ENCODE measurements at regions not wholly inside any gene's neighbourhood (a gene's known extent, or its start where the extent isn't known, plus 50 kb on each side); places are given as distances from the start of the nearest gene placed in this dataset.

DNA sequence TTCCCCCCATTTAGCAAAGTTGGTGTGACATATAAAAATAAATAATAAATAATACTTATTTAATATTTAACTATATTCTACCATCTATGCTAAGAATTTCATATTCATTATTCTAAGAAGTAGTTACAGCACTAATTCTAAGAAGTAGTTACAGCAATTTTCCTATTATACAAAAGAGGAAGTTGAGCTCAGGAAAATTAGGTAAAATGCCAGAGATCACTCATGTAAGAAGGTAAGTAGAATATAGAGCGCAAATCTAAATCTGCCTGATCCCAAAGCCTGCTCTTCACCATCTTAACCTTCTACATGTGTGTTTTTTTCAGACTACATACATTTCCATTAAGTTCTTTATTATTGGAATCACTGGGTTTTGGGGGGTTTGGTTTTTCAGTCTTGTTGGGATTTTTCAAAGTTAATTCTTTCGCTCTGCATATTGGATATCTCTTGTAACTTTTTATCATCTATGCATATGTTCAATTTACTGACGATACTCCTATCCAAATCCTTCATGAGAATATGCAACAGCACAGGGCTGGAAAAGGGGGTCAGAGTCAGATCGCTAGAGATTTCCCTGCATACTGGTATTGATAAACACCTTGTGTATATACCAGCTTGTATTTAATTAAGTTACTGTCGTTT lies 852.1 kb downstream of the MAT2B start:
- peak; percentile 34 for DNase-seq

DNA sequence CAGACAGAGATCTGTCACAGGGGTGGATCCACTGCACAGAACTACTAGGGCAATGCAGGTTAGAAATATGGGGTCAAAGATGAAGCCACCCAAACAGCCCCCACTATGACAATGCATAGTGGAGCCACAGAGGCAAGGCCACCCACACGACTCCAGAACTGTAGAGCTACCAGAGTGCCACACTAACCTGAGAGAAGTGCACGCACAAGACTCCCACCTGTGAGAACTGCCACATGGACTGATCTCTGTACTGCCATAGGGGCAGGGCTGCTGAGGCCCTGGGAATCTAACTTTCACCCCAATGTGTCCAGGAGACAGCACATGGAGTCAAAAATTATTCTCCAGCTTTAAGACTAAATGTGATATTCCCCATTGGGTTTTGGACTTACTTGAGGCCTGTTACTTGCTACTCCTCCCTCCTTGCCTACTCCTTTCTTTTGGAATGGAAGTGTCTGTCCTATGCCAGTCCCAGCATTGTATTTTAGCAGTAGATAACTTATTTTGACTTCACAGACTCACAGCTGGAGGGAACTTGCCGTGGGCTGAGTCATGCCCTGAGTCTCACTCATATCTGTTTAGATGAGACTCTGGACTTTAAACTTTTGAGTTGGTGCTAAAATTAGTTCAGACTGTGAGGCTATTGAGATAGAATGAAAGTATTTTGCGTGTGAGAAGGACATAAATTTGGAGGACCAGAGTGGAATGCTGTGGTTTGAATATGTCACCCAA lies 853.3 kb downstream of the MAT2B start:
- peak; percentile 29 for DNase-seq

DNA sequence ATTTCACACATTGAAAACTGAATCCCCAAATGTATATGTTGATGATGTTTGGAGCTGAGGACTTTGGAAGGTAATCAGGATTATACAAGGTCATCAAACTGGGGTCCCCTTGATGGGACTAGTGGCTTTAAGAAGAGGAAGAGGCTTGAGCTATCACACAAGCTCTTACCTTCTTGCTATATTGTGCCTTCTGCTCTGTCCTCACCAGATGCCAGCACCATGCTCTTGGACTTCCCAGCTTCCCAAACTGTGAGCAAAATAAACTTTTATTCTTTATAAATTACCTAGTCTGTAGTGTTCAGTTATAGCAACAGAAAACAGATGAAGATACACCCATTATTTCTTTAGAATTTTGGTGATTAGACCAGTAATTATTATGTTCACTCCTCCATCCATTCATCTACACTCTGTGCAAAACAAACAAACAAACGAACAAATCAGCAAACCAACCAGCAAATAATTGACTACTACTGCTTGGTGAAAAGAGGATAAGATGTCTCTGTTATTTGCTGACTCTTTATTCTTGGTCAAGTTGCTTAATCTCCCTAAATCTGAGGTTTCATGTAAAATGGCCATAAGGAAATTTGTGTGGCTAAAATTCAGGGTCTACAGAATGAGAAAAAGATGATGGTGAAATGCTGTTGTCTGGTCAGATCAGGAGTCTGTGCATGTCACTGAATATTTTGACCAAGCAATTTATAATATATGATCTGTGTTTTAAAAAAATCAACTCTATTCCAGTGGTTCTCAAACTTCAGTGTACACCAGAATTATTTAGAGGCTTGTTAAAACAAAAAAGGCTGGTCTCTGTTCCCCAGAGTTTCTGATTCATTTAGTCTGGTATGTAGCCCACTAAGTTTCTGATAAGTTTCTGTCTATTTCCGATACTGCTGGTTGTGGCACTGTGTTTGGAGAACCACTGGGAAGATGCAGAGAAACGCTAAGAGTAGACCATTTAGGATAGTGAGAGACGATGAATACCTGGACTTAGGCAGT lies 854.1 kb downstream of the MAT2B start:
- no peak for DNase-seq

DNA sequence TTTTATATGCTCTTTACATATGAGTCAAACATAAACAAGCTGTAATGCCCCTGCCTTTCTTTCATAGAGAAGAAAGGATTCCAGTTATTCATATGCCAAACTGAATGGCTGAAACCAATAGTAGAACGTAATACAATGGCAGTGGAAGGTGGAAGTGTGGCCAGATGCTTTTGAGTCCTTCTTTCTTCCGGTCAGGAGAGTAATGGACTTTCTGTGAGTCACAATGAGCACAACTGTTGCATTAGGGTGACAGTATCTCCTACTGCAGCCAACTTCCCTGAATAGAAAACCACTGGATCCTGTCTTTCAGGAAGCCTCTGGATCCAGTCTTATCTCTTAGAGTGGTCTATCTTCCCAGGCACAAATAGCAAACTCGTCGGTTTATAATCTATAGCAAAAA lies 855.2 kb downstream of the MAT2B start:
- DNase-seq = peak; percentile 71

DNA sequence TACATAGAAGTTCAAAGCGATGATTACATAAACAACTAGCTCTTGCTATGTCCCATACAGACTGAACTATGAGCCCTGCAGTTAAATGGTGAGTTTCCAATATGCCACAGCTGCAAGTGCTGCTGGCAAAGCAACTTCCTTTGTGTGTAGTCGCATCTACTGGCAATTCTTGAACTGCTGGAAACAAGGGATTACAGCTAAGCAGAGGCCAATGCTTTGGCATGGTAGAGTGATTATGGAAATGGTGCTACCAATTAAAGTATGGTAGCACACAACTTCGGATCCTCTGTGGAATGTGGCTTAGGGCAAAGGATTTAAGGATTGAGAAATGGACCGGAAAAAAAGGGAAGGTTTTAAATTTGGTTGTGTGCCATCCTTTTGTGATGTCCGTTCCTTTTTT lies 856.6 kb downstream of the MAT2B start:
- no peak for DNase-seq

DNA sequence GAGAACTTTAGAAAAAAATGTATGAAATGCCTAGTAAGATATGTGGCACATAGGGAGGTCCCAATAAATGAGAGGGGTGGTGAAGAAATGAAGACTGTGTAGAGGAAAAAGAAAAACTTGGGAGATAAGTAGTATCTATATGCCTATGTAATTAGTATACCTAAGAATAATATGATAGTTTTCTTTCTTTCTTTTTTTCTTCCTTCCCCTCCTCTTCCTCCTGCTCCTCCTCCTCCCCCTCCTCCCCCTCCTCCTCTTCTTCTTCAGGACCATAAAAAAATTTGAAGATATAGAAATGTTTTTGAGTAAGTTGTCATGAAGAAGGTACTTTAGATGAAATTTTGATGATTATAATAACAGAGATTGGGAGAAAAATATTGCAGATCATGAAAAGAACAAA lies 857.4 kb downstream of the MAT2B start:
- DNase-seq = no peak

DNA sequence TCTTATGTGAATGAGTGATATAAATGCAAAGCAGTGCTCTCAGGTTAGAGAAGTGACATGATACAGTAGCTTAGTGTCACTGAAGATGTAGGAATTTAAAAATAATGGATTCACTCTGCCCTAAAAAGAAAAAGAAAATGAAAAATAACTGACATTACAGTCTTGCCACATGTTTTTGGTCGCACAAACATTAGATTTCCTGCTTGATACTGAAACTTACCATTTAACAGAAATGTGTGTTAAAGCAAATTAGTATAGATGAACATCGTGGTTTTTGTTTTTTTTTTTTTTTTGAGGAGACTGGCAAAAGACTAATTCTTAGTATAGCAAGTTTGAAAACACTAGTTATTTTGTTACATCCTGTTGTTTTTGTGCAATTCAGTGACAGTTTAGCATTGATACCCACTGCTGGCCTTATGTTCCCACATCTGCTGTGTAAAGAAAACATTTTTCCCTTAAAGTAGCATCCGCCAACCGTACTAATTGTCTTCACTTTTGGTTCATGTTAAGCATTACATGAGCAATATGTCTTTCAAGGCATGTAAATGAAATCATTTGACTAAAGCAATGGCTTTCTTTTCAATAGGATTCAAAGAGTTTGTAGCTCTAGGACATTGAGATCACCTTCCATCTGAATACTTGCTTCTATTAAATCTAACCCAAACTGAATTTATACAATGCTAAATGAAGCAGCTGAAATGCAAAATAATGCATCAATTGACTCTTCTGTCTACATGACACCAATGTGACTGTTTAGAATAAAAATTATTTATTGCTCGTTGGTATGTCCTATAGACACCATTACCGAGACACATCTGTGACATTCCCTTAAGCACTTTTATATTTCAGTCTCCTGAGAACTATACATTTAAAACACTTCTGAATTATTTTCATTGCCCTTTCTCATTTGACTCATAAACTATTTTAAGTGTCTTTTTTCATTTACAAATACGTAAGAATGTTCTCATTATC lies 859.1 kb downstream of the MAT2B start:
- no peak for DNase-seq

DNA sequence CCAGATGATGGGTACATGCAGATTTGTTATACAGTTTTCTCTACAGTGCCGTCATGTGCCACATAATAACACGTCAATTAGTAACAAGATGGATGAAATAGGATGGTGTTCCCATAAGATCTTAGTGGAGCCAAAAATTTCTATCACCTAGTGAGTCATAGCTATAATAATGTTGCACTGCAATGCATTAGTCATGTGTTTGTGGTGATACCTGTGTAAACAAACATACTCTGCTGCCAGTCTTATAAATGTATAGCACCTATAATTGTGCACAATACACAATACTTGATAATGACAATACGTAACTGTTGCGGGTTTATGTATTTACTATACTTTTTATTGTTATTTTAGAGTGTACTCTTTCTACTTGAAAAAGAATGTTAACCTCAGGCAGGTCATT lies 865.4 kb downstream of the MAT2B start:
- no peak for DNase-seq

DNA sequence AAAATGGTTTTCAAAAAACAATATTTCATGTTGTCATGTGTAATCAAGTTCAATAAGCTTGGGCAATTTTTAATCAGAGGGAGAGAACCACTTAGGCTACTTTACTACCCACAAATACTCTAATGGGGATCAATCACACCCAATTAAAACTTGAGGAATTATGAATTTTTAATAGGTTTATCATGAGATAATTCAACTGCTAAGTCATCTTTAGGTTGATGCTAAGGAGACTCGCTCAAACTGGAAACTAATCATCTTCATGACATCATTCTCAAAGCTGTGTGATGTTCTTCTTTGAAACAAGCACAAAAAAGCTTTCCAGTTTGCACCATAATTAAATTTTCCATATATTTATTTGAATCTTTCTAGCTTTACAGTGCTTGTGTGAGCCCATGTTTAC lies 867.5 kb downstream of the MAT2B start:
- no peak for DNase-seq

DNA sequence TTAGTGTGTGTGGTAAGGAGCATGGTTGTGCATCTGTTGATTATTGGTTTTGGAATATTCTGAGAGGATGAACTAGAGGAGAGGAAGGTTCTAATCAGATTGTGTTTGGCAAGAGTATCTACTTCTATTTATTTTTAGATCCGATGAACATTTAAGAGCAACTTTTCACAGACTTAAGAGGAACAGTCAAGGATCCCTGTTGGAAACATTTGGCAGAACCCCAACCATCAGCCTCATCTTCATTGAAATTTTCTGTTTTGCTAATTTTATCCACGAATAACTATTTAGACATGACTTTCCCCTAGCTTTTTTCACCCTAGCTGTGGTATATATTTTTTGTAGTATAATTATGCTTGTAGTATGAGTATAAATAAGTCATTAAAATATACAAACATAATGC lies 868.5 kb downstream of the MAT2B start:
- DNase-seq = no peak

DNA sequence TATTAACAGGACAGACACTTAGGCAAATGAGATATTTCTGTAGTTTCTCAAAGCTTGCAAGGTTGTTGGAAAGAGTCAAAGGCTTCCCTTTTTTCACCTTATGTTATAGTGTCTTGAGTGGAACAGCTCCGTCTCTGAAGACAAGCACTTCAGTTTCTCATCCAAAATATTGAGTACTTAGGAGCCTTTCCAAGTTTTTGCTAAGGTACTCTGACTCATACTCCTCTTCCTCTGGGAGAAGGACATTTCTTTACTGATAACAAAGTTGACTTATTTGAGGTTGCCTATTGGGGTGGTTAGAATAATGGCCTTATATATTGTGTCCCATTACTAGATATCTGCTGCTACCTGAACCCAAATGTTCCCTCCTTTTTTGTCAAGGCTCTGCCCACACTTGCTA lies 869.6 kb downstream of the MAT2B start:
- no peak for DNase-seq

DNA sequence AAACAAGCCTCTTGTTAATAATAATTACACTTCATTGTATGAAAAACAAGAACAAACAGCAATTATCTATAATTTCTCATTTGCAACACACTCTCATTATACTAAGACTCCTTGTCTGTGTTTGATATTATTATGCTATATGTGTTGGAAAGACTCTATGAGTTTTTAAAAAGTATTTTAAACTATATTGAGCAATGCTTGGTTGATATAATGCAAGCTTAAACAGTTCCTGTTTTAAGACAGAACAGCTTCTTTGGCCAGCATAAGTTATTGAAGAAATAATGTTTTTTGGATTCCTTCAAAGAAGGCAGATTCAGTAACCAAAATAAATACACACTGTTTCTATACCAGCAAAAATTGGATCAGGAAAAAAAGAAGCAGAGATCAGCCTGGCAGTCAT lies 871.4 kb downstream of the MAT2B start:
- peak; percentile 52 for DNase-seq

DNA sequence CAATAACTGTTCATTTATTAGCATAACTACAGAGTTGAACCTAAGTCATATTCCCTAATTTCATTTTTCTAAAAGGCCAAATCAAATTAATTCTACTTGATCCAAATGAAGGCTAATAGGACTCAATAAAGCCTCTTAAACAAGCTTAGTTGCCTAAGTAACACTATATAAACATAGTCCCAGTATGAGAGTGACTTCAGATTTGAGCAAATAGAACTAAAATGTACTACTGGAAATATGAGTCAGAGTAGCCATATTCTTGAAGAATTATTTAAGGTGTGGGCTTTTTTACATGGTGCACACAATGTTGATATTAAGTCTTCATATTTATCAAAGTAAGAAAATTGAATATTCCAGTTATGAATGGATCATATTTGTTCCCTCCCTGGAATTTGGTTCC lies 872.3 kb downstream of the MAT2B start:
- no peak for DNase-seq

DNA sequence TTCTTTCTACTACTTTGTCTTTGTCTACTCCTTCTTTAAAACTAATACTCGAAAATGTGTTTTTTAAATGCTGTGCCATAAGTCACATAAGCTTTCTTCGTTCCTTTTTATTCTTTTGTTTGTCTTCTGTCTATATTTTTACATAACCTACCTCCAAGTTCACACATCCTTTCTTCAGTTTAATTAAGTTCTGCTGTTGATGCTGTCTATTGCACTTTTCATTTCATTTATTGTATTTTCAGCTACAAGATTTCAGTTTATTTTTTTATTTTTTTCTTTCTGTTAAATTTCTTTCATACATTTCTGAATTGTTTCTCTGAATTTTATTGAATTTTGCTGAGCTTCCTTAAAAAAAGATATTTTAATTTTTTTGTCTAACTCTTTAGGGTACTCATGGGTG lies 878.2 kb downstream of the MAT2B start:
- DNase-seq = no peak

DNA sequence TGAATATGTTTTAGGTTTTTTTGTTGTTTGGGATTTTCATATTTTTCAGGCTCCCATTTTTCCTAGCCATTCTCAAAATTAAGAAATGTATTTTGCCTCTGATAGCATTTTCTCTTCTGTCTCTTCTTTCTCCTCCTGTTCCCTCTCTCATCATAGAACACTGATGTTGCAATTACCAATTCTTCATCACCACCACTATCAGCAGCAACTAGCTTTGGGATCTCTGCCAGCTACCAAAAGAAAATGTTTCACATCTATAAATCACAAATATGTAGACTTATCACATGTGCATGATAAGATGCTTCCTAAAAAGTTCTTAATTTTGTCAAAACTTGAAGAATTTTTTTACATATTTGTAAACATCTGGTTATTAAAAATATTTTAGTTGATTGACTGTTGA lies 887.1 kb downstream of the MAT2B start:
- no peak for DNase-seq

DNA sequence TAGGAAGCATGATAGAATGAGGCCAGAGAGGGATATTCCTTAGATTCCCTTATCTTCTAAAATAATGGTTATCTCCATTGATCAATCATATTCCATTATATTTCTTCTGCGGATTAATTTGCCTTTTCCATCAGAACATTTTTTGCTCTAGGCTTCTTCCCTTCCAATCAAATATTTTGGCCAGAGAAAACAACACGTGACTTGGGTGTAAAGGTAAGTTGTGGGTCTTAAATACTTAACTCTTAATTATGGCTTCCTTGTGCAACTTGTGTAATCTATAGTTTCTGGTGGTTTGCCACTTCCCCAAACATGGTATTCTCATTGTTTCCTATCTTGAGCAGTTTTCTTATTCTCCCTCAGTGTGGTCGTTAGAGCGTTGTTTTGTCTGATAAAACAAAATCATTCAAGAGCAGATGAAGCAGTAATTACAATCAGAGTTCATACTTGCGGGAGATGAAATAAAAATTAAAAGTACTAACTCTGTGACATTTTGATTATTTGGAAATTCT lies 889.3 kb downstream of the MAT2B start:
- no peak for DNase-seq

DNA sequence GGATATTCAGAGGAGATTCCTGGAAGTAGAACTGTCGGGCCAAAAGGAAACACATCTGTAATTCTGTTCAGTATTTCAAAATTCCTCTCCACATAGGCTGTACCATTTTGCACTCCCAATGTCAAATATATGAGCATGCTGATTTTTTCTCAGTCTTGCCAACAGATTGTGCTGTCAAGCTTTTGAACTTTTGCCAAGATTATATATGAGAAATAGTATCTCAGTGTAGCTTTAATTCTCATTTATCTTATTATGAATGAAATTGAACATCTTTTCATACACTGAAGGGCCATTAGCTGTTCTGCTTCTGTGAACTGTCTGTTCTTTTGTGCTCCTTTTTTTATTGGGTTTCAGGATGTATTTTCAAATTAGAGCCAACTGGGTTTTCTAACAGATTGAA lies 907.1 kb downstream of the MAT2B start:
- DNase-seq = no peak

DNA sequence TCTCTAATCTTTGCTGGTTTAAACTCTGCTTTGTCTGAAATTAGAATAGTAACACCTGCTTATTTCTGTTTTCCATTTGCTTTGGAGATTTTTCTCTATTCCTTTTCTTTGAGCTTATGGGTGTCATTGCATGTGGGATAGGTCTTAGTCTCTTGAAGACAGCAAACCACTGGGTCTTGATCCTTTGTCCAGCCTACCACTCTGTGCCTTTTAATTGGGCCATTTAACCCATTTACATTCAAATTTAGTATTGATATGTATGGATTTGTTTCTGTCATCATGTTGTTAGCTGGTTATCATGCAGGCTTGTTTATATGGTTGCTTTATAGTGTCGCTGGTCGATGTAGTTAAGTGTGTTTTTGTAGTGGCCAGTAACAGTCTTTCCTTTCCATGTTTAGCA lies 914.7 kb downstream of the MAT2B start:
- no peak for DNase-seq

DNA sequence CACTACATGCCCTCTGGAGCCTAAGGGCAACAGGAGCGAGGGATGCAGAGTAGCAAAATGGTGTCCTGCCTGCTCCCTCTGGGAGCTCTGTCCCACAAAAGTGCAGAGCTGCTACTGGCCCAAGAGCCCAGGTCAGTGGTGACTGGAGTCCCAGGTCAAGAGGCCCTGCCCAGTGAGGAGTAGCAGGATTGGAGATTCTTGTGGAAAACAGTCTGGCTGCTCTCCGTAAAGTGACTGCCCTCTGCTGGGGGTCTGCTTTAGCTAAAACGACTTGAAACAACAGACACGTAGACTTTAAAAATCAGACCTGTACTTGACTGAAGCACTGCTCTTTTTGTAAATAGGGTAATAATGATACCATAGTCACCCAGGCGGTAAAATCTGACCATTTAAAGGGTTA lies 917.0 kb downstream of the MAT2B start:
- DNase-seq = no peak

DNA sequence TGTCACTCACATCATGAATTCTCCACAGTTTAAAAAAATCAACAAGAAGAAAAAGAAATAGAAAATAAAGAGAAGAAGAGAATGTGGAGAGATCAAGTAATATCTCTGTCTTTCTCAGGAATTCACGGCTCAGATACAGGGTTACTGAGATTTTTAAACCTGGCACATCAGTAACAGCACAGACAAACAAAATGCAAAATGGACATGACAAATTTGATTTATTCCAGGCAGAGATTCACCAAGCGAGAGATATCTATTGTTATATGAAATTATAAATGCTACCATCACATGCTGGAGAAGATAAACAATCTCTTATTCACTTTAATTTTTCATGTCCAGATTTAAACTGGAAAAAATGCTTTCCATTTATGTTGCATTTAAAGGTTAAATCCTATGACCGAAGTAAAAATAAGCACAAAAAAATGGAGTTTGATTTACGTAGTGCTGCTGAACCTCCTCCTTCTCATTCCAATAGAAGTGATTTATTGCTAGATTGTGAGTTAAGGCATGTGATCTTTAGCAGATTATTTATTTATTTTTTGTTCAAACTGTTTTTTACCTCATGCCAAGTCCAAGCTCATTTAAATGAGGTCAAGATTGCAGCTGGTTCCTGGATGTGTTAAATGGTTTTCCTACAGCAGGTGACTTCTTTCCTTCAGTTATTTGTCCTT lies 926.4 kb downstream of the MAT2B start:
- DNase-seq = no peak

DNA sequence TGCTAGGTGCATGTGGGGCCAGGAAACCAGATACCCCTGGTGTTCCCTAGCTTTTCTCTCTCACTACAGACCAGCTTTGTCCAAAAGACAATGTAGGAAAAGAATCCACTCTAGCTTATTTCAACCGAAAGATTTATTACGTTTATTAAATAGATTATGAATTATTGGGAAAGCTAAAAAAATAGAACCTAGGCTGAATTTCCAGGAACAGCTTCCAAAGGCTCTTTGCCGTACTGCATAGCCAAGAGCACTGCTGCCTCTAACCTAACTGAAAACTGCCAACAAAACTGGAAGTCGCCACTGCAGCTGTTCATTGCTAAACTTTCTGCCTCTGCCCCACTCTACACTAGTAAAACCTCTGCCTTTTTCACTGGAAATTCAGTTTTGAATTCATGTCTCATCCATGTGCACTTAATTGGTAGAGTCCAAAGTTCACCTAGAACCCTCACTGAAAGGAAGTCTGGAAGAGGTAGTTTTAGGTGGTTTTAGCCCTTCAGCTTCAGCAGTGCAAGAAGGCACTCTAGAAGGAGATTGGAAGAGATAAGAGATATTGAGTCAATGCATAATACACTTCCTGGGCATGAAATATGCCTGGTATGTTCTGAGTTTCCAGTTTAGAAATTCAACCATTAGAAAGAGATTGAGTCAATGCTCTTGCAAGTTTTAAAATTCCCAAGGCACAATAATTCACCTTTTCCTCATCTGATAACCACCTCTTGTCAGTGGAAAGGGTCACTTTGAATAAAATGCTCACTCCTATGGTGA lies 927.9 kb downstream of the MAT2B start:
- no peak for DNase-seq

All from inflammatory macrophage treated with lipopolysaccharide for 4 hours (primary cell).